ENCODE measurements at regions not wholly inside any gene's neighbourhood (a gene's known extent, or its start where the extent isn't known, plus 50 kb on each side); places are given as distances from the start of the nearest gene placed in this dataset.

GRCh38 chr6:71480577-71480976, 192.0 kb downstream of the OGFRL1 start (continued):
- TF ChIP-seq POLR2AphosphoS5 (IDR thresholded peaks at IDR 0.05; ENCODE audit: low read depth, low read length) (no peak), YY1 (IDR thresholded peaks at IDR 0.05; ENCODE audit: extremely low read depth, insufficient replicate concordance, low read depth, low read length) (no peak)

GRCh38 chr6:71481011-71481410, 192.4 kb downstream of the OGFRL1 start:
- no TSS peak for BruUV-seq (replicated peaks)
- DNase-seq (ENCODE audit: low read depth, low spot score): no peak
- TF ChIP-seq ATF3 (IDR thresholded peaks at IDR 0.05) (no peak), RAD21 (IDR thresholded peaks at IDR 0.05; ENCODE audit: low read depth) (no peak), REST (IDR thresholded peaks at IDR 0.05; ENCODE audit: low read depth) (no peak), ZFX (IDR thresholded peaks at IDR 0.05) (no peak), EGR1 (IDR thresholded peaks at IDR 0.05; ENCODE audit: low read depth) (no peak), EZH2 (IDR thresholded peaks at IDR 0.05) (no peak), CTCF (IDR thresholded peaks at IDR 0.05 in 2 of 3, conservative IDR thresholded peaks at IDR 0.05 in 1 of 3; ENCODE audit: borderline replicate concordance in 1 of 3, insufficient read depth in 1 of 3, low read depth in 2 of 3, low read length in 2 of 3) (no peak), SIN3A (IDR thresholded peaks at IDR 0.05; ENCODE audit: low read depth) (no peak), SRF (IDR thresholded peaks at IDR 0.05; ENCODE audit: low read depth) (no peak), CEBPB (IDR thresholded peaks at IDR 0.05; ENCODE audit: low read depth) (no peak), JUND (IDR thresholded peaks at IDR 0.05) (no peak), ELF1 (IDR thresholded peaks at IDR 0.05; ENCODE audit: borderline replicate concordance, low read depth) (no peak), ZBTB33 (IDR thresholded peaks at IDR 0.05; ENCODE audit: extremely low read depth, insufficient replicate concordance, low read length) (no peak), EZH2phosphoT487 (IDR thresholded peaks at IDR 0.05; ENCODE audit: borderline replicate concordance) (no peak), FOSL1 (IDR thresholded peaks at IDR 0.05; ENCODE audit: low read depth) (no peak)
- no peaks in the 10 kb centered on the region for H3K27me3 ChIP-seq (ENCODE audit: insufficient read depth, low read length)
- H3K4me1 ChIP-seq (ENCODE audit: control insufficient read depth in 1 of 2, insufficient read depth in 2 of 2, low read length in 2 of 2): peaks cover 0 to 9% of the 10 kb centered on the region in 2 experiments; a peak in 2 of 4 replicates
- RAD21 ChIA-PET (ENCODE audit: low non-redundant PET in 1 of 2, low total read pairs in 2 of 2, uncharacterized antibody in 2 of 2, unreplicated experiment in 2 of 2): no interaction called here
- no peak overlapping the region for H3K27ac ChIP-seq (ENCODE audit: low read depth, low read length)
- no peak for ATAC-seq
- no peak overlapping the region for H3K4me2 ChIP-seq (ENCODE audit: low read length)
- intact Hi-C loops (cut with micrococcal nuclease): no loop called here
- H3K9me3 ChIP-seq (ENCODE audit: control insufficient read depth in 1 of 2, insufficient read depth in 1 of 2, low read depth in 1 of 2, low read length in 2 of 2): no peaks in the 10 kb centered on the region
- H3K9ac ChIP-seq (ENCODE audit: low read length): no peak overlapping the region
- H3K36me3 ChIP-seq (ENCODE audit: control insufficient read depth in 1 of 2, insufficient read depth in 2 of 2, low read length in 2 of 2): no peaks in the 10 kb centered on the region
- H3K4me3 ChIP-seq (replicated peaks in 1 of 2; ENCODE audit: low read depth in 1 of 2, low read length in 2 of 2): no peak overlapping the region
- H4K20me1 ChIP-seq (ENCODE audit: insufficient read depth): no peaks in the 10 kb centered on the region; the same call in 1 of the 2 replicates
- no peaks in the 10 kb centered on the region for H3K79me2 ChIP-seq (ENCODE audit: insufficient read depth, low read length)
- no peaks in the 10 kb centered on the region for H3K9me2 ChIP-seq (ENCODE audit: insufficient read depth)
- POLR2A ChIA-PET: no interaction called here
- H2AFZ ChIP-seq (ENCODE audit: low read depth, low read length, poor library complexity, severe bottlenecking): no peak overlapping the region
- CTCF ChIA-PET: no interaction called here

All from HCT116 (cell line).